ENCODE measurements at regions not wholly inside any gene's neighbourhood (a gene's known extent, or its start where the extent isn't known, plus 50 kb on each side); places are given as distances from the start of the nearest gene placed in this dataset.
"Not testable (repeated sequence)": the region's sequence is repeated elsewhere in the genome, so short reads cannot be mapped to it uniquely, and the experiment has no call there.

- DNase-seq (ENCODE audit: low spot score), result no peak
Observed at GRCh38 chr5:174491265-174491664, 233.1 kb upstream of the MSX2 start.

GRCh38 chr5:174491761-174492350 lies 232.5 kb upstream of the MSX2 start:
- no peak for DNase-seq (ENCODE audit: low spot score)

DNA sequence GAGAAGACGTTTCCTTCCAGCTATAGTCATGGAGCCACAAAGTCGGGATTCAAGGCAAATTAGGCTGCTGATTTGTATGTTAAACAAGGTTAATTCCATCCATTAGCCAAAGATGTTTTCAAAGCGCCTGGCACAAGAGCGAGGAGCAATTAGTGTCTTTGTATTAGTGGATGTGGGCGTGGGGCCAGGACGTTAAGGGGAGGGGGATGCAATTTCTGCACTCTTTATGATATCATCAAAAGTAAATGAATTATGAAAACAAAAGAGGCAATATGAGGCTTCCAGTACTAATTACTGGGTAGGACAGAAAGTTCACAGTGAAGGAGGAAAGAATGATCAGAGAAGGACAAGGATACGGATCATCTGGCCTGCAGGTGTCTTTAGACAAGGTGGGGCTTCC lies 230.9 kb upstream of the MSX2 start:
- DNase-seq (ENCODE audit: low spot score), result no peak

DNA sequence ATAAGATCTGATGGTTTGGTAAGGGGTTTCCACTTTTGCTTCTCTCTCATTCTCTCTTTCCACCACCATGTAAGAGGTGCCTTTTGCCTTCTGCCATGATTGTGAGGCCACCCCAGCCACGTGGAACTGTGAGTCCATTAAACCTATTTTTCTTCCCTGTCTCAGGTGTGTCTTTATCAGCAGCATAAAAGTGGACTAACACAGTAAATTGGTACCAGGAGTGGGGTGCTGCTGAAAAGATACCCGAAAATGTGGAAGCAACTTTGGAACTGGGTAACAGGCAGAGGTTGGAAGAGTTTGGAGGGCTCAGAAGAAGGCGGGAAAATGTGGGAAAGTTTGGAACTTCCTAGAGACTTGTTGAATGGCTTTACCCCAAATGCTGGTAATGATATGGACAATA lies 226.4 kb upstream of the MSX2 start:
- not testable (repeated sequence) for DNase-seq (ENCODE audit: low spot score)

- DNase-seq (ENCODE audit: low spot score), result not testable (repeated sequence)
Observed at GRCh38 chr5:174498575-174498974, 225.8 kb upstream of the MSX2 start.

DNA sequence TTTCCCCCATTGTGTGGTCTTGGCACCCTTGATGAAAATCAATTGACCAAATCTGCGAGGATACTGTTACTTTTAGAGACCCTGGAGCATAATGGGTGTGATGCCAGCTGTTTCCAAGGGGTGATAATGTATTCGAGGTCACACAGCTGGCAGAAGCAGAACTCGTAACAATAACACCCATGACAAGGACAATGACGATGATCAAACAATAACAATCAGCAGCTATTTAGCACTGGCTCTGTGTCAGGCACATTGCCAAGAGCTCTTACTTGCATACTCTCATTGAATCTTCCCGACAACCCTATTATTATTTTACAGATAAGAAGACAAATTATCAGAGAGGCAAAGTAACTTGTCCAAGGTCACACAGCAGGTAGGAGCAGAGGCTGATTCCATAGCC lies 223.7 kb upstream of the MSX2 start:
- DNase-seq (ENCODE audit: low spot score), result no peak

GRCh38 chr5:174501461-174502069 lies 222.8 kb upstream of the MSX2 start:
- no peak for DNase-seq (ENCODE audit: low spot score)

- DNase-seq (ENCODE audit: low spot score), result no peak
Observed at GRCh38 chr5:174503086-174503460, 221.3 kb upstream of the MSX2 start.

GRCh38 chr5:174503461-174504265 lies 220.7 kb upstream of the MSX2 start:
- no peak for DNase-seq (ENCODE audit: low spot score)

GRCh38 chr5:174504266-174504726 lies 220.1 kb upstream of the MSX2 start:
- DNase-seq (ENCODE audit: low spot score), result no peak

GRCh38 chr5:174505621-174506020 lies 218.8 kb upstream of the MSX2 start:
- DNase-seq (ENCODE audit: low spot score), result no peak

GRCh38 chr5:174510782-174511453 lies 213.5 kb upstream of the MSX2 start:
- DNase-seq (ENCODE audit: low spot score), result not testable (repeated sequence)

GRCh38 chr5:174511714-174512253 lies 212.6 kb upstream of the MSX2 start:
- no peak for DNase-seq (ENCODE audit: low spot score)

- DNase-seq (ENCODE audit: low spot score), result no peak
Observed at GRCh38 chr5:174514325-174514724, 210.1 kb upstream of the MSX2 start.

DNA sequence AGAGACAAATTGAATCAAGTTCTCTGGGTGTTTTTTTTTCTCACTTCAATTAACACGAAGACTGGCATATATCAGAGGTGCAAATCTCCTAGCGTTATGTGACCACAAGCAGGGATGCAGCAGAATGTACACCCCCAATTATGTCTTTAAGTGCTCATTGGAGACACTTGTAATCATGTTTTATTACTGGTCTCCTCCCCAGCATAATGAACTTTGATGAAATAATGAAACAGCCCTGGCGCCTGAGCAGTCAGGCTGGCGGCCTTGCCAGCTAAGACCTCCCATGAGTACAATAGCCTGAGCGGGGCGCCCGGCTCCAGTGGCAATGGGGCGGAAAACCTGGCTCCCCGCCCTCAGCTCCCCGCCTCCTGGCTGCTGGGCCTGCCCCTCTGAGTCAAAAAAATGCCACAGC lies 209.4 kb upstream of the MSX2 start:
- no peak for DNase-seq (ENCODE audit: low spot score)

- DNase-seq (ENCODE audit: low spot score), result no peak
Observed at GRCh38 chr5:174516741-174517140, 207.6 kb upstream of the MSX2 start.

GRCh38 chr5:174518512-174518911 lies 205.9 kb upstream of the MSX2 start:
- DNase-seq (ENCODE audit: low spot score), result no peak

DNA sequence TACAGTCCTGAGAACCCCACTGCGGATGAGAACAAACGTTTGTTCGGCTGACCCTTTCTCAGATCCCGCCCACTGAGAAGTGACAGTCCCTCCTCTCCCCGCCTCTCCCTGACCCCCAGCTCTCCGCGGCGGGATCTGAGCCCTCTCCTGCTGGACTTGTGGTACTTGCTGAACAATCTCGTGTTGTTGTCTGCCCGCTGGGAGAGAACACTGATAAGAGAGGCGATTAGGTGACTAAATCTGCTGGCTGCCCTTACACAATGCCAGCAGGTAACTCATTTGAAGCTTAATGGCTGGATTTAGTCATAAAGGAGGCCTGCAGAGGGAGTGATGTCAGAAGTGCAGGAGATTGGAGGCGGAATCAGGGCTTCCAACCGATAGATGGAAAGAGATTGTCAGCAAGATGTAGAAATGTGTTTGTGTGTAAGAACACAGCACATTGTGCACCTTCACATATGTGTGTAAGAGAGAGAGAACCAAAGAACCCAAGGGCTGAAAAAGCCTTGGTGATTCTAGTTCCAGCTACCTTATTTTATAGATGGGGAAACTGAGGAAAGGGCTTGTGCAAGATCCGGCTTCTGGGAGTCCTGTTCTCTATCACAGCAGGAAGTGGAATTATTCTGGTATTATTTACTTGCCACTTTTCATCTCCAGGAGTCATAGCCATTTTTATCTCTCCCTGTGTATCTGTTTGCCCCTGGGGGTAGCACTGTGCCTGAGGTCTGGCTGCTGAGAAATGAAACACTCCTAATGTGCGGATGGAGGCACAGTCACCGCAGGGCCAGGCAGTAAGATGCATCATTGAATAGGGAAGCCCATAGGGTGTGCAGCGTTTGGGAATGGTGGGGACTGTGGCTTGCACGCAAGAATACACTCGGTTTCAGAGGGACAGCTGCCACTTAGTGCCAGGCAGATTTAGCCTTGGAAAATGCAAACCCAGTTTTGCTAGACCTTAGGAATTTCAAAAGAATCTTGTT lies 203.7 kb upstream of the MSX2 start:
- DNase-seq (ENCODE audit: low spot score), result no peak

GRCh38 chr5:174521449-174521848 lies 202.9 kb upstream of the MSX2 start:
- no peak for DNase-seq (ENCODE audit: low spot score)

DNA sequence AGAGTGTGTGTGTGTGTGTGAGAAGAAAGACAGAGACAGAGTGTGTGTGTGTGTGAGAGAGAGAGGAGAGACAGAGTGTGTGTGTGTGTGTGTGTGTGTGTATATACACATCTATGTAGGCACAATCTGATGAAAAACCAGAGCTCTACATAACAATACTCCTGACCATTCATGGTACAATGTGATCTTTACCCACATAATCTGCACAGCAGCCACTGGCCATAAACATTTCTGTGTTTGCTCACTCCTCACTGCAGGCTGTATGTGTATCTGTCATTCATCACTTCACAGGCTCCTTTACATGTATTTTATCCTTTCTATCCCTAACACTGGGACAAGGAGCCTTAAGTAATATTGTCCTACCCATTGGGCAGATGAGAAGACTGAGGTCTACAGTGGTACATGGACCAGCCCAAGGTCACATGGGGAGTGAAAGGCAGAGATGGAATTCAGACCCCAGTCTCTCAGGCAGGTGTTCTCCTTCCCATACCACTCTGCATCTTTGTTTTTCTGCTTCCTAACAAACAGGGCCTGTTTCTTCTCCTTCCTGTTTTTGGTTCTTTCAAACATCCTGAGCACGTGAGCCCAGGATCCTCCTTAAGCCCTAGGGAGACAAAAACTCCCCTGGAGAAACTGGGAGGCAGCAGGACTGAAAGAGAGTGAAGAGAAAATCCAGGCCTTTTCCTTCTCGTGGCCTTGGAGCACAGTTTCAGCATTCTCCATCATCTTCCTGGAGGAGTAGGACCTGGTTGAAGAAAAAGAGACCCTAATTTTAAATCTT lies 201.7 kb upstream of the MSX2 start:
- DNase-seq (ENCODE audit: low spot score), result no peak

All from D341Med (cell line).